PC-9 (cell line): ENCODE measurements at regions not wholly inside any gene's neighbourhood (a gene's known extent, or its start where the extent isn't known, plus 50 kb on each side); places are given as distances from the start of the nearest gene placed in this dataset.

ENCODE experiments used
- BruUV-seq: library from RNA; stranded (reverse); fragments of 400-500 nt; replicated peaks from 2 replicates; lab custom pipeline; 2021; lab: Mats Ljungman, UMichigan
- CTCF ChIA-PET: fragments of 300-600 bp; sonication (Branson Sonifier 250); formaldehyde crosslinking; loops from one replicate; lab custom pipeline; 2022; ENCODE audit warnings: antibody characterized with exemption; lab: Charles Lee
- POLR2A ChIA-PET: fragments of 300-600 bp; sonication (Branson Sonifier 250); formaldehyde crosslinking; loops from one replicate; lab custom pipeline; 2022; ENCODE audit warnings: antibody characterized with exemption; ENCODE audit not compliant: unreplicated experiment; lab: Charles Lee
- DNase-seq, 2 experiments: peaks; one replicate each; pipeline versions ENCODE4 v3.0.0 to v3.0.0-alpha.2; 2015 to 2022; ENCODE audit warnings: mixed read lengths in 1 of 2
- H2AFZ ChIP-seq: fragments of 200-600 bp; sonication (generic); 2 replicates; pipeline ENCODE4 v1.8.1; 2017; ENCODE audit warnings: antibody characterized with exemption
- H3F3A ChIP-seq: fragments of 200-600 bp; sonication (generic); 2 replicates; pipeline ENCODE4 v1.8.1; 2017; ENCODE audit warnings: antibody characterized with exemption, mild to moderate bottlenecking, low read depth; ENCODE audit not compliant: insufficient read depth
- H3K27ac ChIP-seq: fragments of 200-600 bp; sonication (generic); 2 replicates; pipeline ENCODE4 v1.6.1; 2016; ENCODE audit warnings: mixed run types
- H3K27me3 ChIP-seq: fragments of 200-600 bp; sonication (generic); 2 replicates; pipeline ENCODE4 v1.6.1; 2016; ENCODE audit warnings: low read depth, mixed run types; ENCODE audit not compliant: insufficient read depth
- H3K36me3 ChIP-seq: fragments of 200-600 bp; sonication (generic); 2 replicates; pipeline ENCODE4 v1.6.1; 2016; ENCODE audit warnings: low read depth, mixed run types
- H3K4me1 ChIP-seq: fragments of 200-600 bp; sonication (generic); replicated peaks from 2 replicates; pipeline ENCODE4 v1.6.1; 2016; ENCODE audit warnings: mixed run types; ENCODE audit not compliant: insufficient read depth
- H3K4me2 ChIP-seq: fragments of 200-600 bp; sonication (generic); 2 replicates; pipeline ENCODE4 v1.6.1; 2017; ENCODE audit warnings: mixed run types
- H3K4me3 ChIP-seq: fragments of 200-600 bp; sonication (generic); 2 replicates; pipeline ENCODE4 v1.6.1; 2016; ENCODE audit warnings: mixed run types
- H3K79me2 ChIP-seq: fragments of 200-600 bp; sonication (generic); 2 replicates; pipeline ENCODE4 v1.6.1; 2017; ENCODE audit warnings: low read depth, mixed run types
- H3K9me2 ChIP-seq: fragments of 200-600 bp; sonication (generic); 2 replicates; pipeline ENCODE4 v1.8.1; 2017; ENCODE audit warnings: mild to moderate bottlenecking; ENCODE audit not compliant: insufficient read depth
- H3K9me3 ChIP-seq: fragments of 200-600 bp; sonication (generic); 2 replicates; pipeline ENCODE4 v1.8.1; 2016; ENCODE audit warnings: low read depth; ENCODE audit not compliant: insufficient read depth
- H4K20me1 ChIP-seq: fragments of 200-600 bp; sonication (generic); 2 replicates; pipeline ENCODE4 v1.8.1; 2017; ENCODE audit not compliant: insufficient read depth
- EZH2 ChIP-seq: fragments of 200-600 bp; sonication (generic); IDR thresholded peaks from 2 replicates; pipeline ENCODE4 v1.8.0; 2017; ENCODE audit warnings: antibody characterized with exemption, low read depth
- intact Hi-C: fragments of 100-400 bp; cut with micrococcal nuclease; formaldehyde crosslinking; loops from one replicate; pipeline ENCODE4 v1.10.0; 2022; ENCODE audit not compliant: unreplicated experiment
- TF ChIP-seq, protein P1 (sequence below): fragments of 200-600 bp; sonication (generic); conservative IDR thresholded peaks from 2 replicates; pipeline ENCODE4 v1.6.1; 2017; ENCODE audit warnings: mixed run types, antibody characterized with exemption, mild to moderate bottlenecking, moderate library complexity

DNA sequence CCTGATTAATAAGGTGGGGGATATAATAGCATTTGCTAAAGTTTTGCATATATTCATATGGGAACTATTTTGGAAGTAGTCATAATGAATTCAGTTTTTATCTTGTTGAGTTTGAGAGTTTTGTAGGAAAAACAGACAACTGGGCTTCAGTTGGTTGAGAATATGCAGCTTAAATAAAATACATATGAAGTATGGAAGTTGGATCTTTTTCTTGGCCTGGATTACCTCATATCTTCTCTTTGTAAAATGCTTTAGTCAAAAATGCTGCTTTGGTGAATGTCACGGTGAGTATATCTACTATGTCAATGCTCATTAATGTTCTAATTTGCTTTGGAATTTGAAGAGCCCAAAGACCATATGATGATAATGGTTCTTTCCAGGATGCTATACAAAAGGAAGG is 552.2 kb upstream of the LMO3 start:
- intact Hi-C loops = no loop called here

DNA sequence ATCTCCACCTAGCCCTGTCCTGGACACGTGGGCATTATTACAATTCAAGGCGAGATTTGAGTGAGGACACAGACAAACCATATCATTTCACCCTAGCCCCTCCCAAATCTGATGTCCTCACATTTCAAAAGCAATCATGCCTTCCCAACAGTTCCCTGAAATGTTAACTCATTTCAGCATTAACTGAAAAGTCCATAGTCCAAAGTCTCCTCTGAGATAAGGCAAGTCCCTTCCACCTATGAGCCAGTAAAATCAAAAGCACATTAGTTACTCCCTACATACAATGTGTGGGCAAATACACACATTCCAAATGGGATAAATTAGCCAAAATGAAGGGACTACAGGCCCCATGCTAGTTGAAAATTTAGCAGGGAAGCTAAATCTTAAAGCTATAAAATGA is 546.0 kb upstream of the LMO3 start:
- TF ChIP-seq EZH2 = no peak
- TF ChIP-seq, protein P1, sequence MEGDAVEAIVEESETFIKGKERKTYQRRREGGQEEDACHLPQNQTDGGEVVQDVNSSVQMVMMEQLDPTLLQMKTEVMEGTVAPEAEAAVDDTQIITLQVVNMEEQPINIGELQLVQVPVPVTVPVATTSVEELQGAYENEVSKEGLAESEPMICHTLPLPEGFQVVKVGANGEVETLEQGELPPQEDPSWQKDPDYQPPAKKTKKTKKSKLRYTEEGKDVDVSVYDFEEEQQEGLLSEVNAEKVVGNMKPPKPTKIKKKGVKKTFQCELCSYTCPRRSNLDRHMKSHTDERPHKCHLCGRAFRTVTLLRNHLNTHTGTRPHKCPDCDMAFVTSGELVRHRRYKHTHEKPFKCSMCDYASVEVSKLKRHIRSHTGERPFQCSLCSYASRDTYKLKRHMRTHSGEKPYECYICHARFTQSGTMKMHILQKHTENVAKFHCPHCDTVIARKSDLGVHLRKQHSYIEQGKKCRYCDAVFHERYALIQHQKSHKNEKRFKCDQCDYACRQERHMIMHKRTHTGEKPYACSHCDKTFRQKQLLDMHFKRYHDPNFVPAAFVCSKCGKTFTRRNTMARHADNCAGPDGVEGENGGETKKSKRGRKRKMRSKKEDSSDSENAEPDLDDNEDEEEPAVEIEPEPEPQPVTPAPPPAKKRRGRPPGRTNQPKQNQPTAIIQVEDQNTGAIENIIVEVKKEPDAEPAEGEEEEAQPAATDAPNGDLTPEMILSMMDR = no peak
- Histone ChIP-seq H3K9me3 (no peaks in the 10 kb centered on the region; the same call in 1 of the 2 replicates), H3K4me3 (no peak overlapping the region), H3F3A (no peaks in the 10 kb centered on the region), H3K79me2 (no peaks in the 10 kb centered on the region), H3K27me3 (no peaks in the 10 kb centered on the region), H3K27ac (no peak overlapping the region), H3K4me2 (no peak overlapping the region), H3K36me3 (no peaks in the 10 kb centered on the region), H3K9me2 (no peaks in the 10 kb centered on the region), H3K4me1 (no peaks in the 10 kb centered on the region), H2AFZ (no peak overlapping the region), H4K20me1 (no peaks in the 10 kb centered on the region)
- no TSS peak for BruUV-seq
- CTCF ChIA-PET = no interaction called here
- POLR2A ChIA-PET = no interaction called here
- DNase-seq = no peak
- intact Hi-C loops = no loop called here

More for the DNA sequence above, 552.2 kb upstream of the LMO3 start:
- DNase-seq = no peak
- no peak for TF ChIP-seq EZH2
- TF ChIP-seq, protein P1 = no peak
- Histone ChIP-seq H3K27me3 (no peaks in the 10 kb centered on the region), H2AFZ (no peak overlapping the region), H3K36me3 (no peaks in the 10 kb centered on the region), H4K20me1 (no peaks in the 10 kb centered on the region), H3K79me2 (no peaks in the 10 kb centered on the region), H3F3A (no peaks in the 10 kb centered on the region), H3K9me2 (no peaks in the 10 kb centered on the region), H3K9me3 (no peaks in the 10 kb centered on the region; the same call in 1 of the 2 replicates), H3K27ac (no peak overlapping the region), H3K4me1 (no peaks in the 10 kb centered on the region), H3K4me2 (no peak overlapping the region), H3K4me3 (no peak overlapping the region)
- CTCF ChIA-PET = no interaction called here
- no TSS peak for BruUV-seq
- POLR2A ChIA-PET = no interaction called here

DNA sequence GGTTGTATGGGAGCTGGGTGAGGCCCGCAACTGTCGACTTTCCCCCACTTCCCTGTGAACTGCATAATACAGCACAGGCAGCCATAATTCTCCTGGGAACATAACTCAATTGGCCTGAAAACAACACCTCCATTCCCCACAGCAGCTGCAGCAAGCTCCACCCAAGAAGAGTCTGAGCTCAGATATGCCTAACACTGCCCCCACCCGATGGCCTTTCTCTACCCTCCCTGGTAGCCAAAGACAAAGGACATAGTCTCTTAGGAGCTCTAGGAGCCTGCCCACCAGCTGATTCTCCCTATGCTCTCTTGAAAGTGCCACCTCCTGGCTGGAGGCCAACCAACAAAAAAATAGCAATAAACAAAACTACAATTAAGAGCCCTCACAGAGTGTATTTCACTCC is 542.7 kb upstream of the LMO3 start:
- no peak overlapping the region for H3K27ac ChIP-seq
- no peak overlapping the region for H2AFZ ChIP-seq
- no TSS peak for BruUV-seq
- intact Hi-C loops = no loop called here
- H3K9me3 ChIP-seq = no peaks in the 10 kb centered on the region
- no peaks in the 10 kb centered on the region for H3K4me1 ChIP-seq
- H4K20me1 ChIP-seq = no peaks in the 10 kb centered on the region
- H3K4me3 ChIP-seq = no peak overlapping the region
- TF ChIP-seq, protein P1 = no peak
- no peak for TF ChIP-seq EZH2
- ChIA-PET POLR2A (no interaction called here), CTCF (interaction anchor here (1.1 kb wide), 1 partner anchor 209 kb away, joined by 4 read pairs; no protein-coding TSS in a partner anchor)
- no peaks in the 10 kb centered on the region for H3K36me3 ChIP-seq
- H3K4me2 ChIP-seq = no peak overlapping the region
- no peaks in the 10 kb centered on the region for H3K79me2 ChIP-seq
- DNase-seq = no peak
- no peaks in the 10 kb centered on the region for H3F3A ChIP-seq
- H3K27me3 ChIP-seq = no peaks in the 10 kb centered on the region
- H3K9me2 ChIP-seq = no peaks in the 10 kb centered on the region
